Stomach (tissue), 8 donors: ENCODE measurements at regions not wholly inside any gene's neighbourhood (a gene's known extent, or its start where the extent isn't known, plus 50 kb on each side); places are given as distances from the start of the nearest gene placed in this dataset.
A peak's percentile ranks its signal among the peaks of the same experiment; 100 is the strongest.

Experiments
- DNase-seq, 2 donors: peaks; one replicate each; pipeline versions ENCODE4 v3.0.0 to v3.0.0-alpha.2; 2013 to 2019
- H3K27ac ChIP-seq, 5 donors: fragments of 200-600 bp in 4 of 5; sonication (generic) in 4 of 5; one replicate each; pipeline ENCODE4 v1.5.1; 2013 to 2019; ENCODE audit warnings: mild to moderate bottlenecking in 1 of 5, moderate library complexity in 1 of 5
- H3K27me3 ChIP-seq, 3 donors: fragments of 200-600 bp; sonication (generic); one replicate each; pipeline ENCODE4 v1.5.1; 2017 to 2019; ENCODE audit warnings: mixed run types in 1 of 3
- H3K36me3 ChIP-seq, 4 donors: fragments of 200-600 bp; sonication (generic); 1 replicate in 3 of 4; 2 replicates in 1 of 4; pipeline ENCODE4 v1.5.1; 2016 to 2019
- H3K4me1 ChIP-seq, 4 donors: fragments of 200-600 bp; sonication (generic); one replicate each; pipeline ENCODE4 v1.5.1; 2016 to 2019
- H3K4me3 ChIP-seq, 4 donors: fragments of 200-600 bp; sonication (generic) in 3 of 4; one replicate each; pipeline ENCODE4 v1.5.1; 2016 to 2019; ENCODE audit warnings: mild to moderate bottlenecking in 1 of 4
- H3K9me3 ChIP-seq, 4 donors: fragments of 200-600 bp; sonication (generic); one replicate each; pipeline ENCODE4 v1.5.1; 2016 to 2019
- EP300 ChIP-seq: sonication (generic); formaldehyde crosslinking; IDR thresholded peaks from one replicate; pipeline ENCODE4 v1.6.1; 2017; ENCODE audit warnings: antibody characterized with exemption
- POLR2A ChIP-seq, 4 donors: fragments of 450-650 bp; IDR thresholded peaks; one replicate each; pipeline ENCODE4 v1.6.1; 2016; ENCODE audit warnings: antibody characterized with exemption in 4 of 4, control low read depth in 2 of 4, mild to moderate bottlenecking in 1 of 4, moderate library complexity in 1 of 4
- POLR2AphosphoS5 ChIP-seq, 3 donors: sonication (generic); formaldehyde crosslinking; IDR thresholded peaks; one replicate each; pipeline ENCODE4 v1.6.1; 2016; ENCODE audit warnings: antibody characterized with exemption in 3 of 3
- WGBS, 5 donors: extraction: QIAGEN DNeasy Blood & Tissue Kit in 3 of 5; methylation state at CpG; one replicate each; pipeline versions ENCODE4 v1.1.5 to v1.1.7; 2013 to 2018; 5-methylcytosine and 5-hydroxymethylcytosine counted together
- intact Hi-C: fragments of 100-400 bp; cut with DNase I; formaldehyde crosslinking; loops from one replicate; pipeline ENCODE4 v1.15.1; 2023; ENCODE audit warnings: low total_unique reads
- TF ChIP-seq, protein P1 (sequence below), 7 experiments: fragments of 450-650 bp in 4 of 7; fragments of 200-600 bp in 3 of 7; sonication (generic) in 3 of 7; IDR thresholded peaks; one replicate each; pipeline ENCODE4 v1.5.1; 2016 to 2019; ENCODE audit warnings: antibody characterized with exemption in 7 of 7, control low read depth in 2 of 7, mild to moderate bottlenecking in 1 of 7
- donor health status: healthy with polysubstance abuse.
- donor health status: Bipolar disorder and iron deficiency.
- donor health status: healthy.

DNA sequence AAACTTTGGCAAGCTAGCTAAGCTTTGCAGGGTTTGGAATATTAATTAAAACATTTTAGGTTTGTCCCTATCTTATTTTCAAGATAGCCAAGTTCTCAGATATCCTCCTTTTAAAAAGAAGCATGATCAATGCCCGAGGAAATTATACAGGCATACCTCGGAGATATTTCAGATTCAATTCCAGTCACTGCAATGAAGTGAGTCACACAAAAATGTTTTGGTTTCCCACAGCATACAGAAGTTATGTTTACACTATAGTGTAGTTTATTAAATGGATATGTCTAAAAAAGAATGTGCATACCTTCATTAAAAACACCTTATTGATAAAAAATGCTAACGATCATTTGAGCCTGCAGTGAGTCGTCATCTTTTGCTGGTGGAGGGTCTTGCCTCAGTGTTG, 382.9 kb upstream of the NPVF start:
- 81 to 89% (median 87%) methylated on average over 4 of the region's 4 CpGs for WGBS, 5 donors

DNA sequence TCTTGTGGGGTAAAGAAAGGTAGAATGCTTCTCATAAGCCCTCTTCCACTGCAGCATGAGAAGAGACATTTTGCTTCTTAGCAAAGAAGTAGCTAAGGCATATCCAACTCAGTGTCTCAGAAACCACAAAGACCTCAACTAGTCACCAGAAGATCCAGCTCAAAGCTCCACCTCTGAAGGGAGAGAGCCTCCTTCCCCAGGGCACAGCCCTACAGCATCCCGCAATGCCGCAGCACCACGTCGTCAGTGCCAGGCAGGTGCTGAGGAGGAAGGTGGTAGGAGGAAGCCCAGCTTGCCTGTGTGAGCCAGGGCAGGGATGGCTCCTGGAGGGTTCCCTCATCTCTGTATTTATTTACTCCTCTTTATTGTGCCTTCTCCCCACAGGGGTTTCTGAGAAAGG, 385.6 kb upstream of the NPVF start:
- H3K9me3 ChIP-seq: peaks cover 6 to 16% (median 11%) of the 10 kb centered on the region in 4 donors
- peak overlapping the region in 1 of 5 donors; percentile 33 for H3K27ac ChIP-seq
- no peaks in the 10 kb centered on the region for H3K27me3 ChIP-seq
- peaks cover 0 to 10% (median 3%) of the 10 kb centered on the region in 4 donors for H3K4me1 ChIP-seq
- DNase-seq: no peak
- 77 to 97% (median 90%) methylated on average over 4 of the region's 4 CpGs for WGBS, 5 donors
- TF ChIP-seq, protein P1, sequence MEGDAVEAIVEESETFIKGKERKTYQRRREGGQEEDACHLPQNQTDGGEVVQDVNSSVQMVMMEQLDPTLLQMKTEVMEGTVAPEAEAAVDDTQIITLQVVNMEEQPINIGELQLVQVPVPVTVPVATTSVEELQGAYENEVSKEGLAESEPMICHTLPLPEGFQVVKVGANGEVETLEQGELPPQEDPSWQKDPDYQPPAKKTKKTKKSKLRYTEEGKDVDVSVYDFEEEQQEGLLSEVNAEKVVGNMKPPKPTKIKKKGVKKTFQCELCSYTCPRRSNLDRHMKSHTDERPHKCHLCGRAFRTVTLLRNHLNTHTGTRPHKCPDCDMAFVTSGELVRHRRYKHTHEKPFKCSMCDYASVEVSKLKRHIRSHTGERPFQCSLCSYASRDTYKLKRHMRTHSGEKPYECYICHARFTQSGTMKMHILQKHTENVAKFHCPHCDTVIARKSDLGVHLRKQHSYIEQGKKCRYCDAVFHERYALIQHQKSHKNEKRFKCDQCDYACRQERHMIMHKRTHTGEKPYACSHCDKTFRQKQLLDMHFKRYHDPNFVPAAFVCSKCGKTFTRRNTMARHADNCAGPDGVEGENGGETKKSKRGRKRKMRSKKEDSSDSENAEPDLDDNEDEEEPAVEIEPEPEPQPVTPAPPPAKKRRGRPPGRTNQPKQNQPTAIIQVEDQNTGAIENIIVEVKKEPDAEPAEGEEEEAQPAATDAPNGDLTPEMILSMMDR (IDR thresholded peaks at IDR 0.05): no peak
- TF ChIP-seq POLR2A (IDR thresholded peaks at IDR 0.05) (no peak), EP300 (no peak), POLR2AphosphoS5 (IDR thresholded peaks at IDR 0.05) (no peak)
- intact Hi-C loops: no loop called here
- peaks cover 0 to 5% (median 0%) of the 10 kb centered on the region in 4 donors for H3K36me3 ChIP-seq
- no peak overlapping the region for H3K4me3 ChIP-seq

More for the DNA sequence above, 382.9 kb upstream of the NPVF start:
- Histone ChIP-seq H3K4me3 (no peak overlapping the region), H3K4me1 (peaks cover 0 to 6% (median 0%) of the 10 kb centered on the region in 4 donors), H3K27me3 (no peaks in the 10 kb centered on the region), H3K9me3 (peaks cover 6 to 16% (median 11%) of the 10 kb centered on the region in 4 donors), H3K27ac (no peak overlapping the region), H3K36me3 (peaks cover 0 to 5% (median 0%) of the 10 kb centered on the region in 4 donors)
- no peak for DNase-seq
- TF ChIP-seq POLR2A (IDR thresholded peaks at IDR 0.05): no peak
- TF ChIP-seq, protein P1 (IDR thresholded peaks at IDR 0.05): no peak
- TF ChIP-seq EP300: no peak
- TF ChIP-seq POLR2AphosphoS5 (IDR thresholded peaks at IDR 0.05): no peak
- intact Hi-C loops: no loop called here

DNA sequence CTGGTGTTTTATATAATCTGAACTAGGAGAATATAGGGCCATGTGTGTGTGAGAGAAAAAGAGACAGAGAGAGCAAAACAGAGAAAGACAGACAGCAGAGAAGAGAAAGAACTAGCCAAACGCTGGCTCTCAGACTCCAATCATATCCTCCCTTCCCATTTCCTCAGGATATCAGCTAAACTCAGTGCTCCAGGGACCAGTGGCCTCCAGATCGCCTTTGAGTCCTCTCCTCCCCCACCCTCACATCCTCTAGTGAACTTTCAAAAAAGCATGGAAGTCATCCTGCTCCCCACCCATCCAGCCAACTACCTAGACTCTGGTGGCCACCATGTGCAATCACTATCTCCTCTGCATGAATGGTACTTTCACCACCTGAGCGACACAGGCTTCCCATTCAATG, 386.1 kb upstream of the NPVF start:
- Histone ChIP-seq H3K4me1 (peaks cover 0 to 10% (median 3%) of the 10 kb centered on the region in 4 donors), H3K4me3 (no peak overlapping the region), H3K9me3 (peaks cover 6 to 16% (median 11%) of the 10 kb centered on the region in 4 donors), H3K27ac (peak overlapping the region in 2 of 5 donors; percentile 33 to 44), H3K36me3 (peaks cover 0 to 5% (median 0%) of the 10 kb centered on the region in 4 donors), H3K27me3 (no peaks in the 10 kb centered on the region)
- WGBS, 5 donors: 71 to 76% (median 75%) methylated on average over 3 of the region's 3 CpGs
- no peak for TF ChIP-seq POLR2AphosphoS5 (IDR thresholded peaks at IDR 0.05)
- TF ChIP-seq, protein P1 (IDR thresholded peaks at IDR 0.05): no peak
- DNase-seq: no peak
- intact Hi-C loops: no loop called here

DNA sequence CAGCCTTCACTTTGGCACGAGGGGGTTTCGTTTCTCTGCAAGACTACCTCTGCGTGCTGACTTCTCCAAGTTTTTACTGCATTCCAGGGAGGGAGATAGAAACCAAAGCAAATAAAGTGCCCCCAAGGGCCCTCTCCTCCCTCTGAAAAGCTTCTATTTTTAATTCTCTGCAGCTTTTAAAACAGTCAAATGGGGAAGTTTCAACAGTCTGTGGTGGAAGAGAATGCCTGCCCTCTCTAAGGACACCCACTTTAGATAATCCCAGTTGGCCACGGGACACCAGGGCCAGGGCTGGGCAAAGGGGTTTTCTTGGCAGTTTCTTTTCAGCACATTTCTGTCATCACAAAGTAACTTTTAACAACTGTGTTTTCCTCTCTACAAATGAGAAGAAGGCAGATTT, 386.7 kb upstream of the NPVF start:
- TF ChIP-seq POLR2AphosphoS5 (IDR thresholded peaks at IDR 0.05) (no peak), POLR2A (IDR thresholded peaks at IDR 0.05) (no peak), EP300 (no peak)
- TF ChIP-seq, protein P1 (IDR thresholded peaks at IDR 0.05): no peak
- intact Hi-C loops: no loop called here
- no peaks in the 10 kb centered on the region for H3K27me3 ChIP-seq
- peak overlapping the region in 2 of 5 donors; percentile 33 to 44 for H3K27ac ChIP-seq
- no peak overlapping the region for H3K4me3 ChIP-seq
- H3K4me1 ChIP-seq: peaks cover 0 to 15% (median 5%) of the 10 kb centered on the region in 4 donors
- peaks cover 6 to 16% (median 11%) of the 10 kb centered on the region in 4 donors for H3K9me3 ChIP-seq
- peaks cover 0 to 5% (median 0%) of the 10 kb centered on the region in 4 donors for H3K36me3 ChIP-seq
- 42 to 64% (median 58%) methylated on average over 4 of the region's 4 CpGs for WGBS, 5 donors
- DNase-seq: no peak
